ENCODE measurements at regions not wholly inside any gene's neighbourhood (a gene's known extent, or its start where the extent isn't known, plus 50 kb on each side); places are given as distances from the start of the nearest gene placed in this dataset.
"Not testable (repeated sequence)": the region's sequence is repeated elsewhere in the genome, so short reads cannot be mapped to it uniquely, and the experiment has no call there.

DNA sequence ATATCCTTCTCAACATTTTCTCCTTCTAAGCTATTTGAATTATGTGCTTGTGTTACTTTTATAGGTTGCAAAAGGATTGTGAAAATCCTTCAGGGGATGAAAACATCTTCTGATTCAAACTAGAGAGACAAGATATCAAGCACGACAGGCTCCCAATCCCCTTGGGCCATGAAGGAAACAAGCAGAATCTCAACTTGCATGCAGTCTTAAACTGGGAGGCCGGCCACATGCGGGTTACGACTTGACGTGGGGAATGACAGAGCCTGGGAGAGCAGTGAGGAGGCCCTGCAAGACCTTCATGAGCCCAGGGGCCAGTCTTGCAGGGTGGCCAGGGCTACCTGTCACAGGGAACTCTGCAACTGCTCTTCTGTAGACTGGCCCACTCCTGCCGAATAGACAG, 94.4 kb downstream of the SCN11A start:
- ATAC-seq: no peak
- Histone ChIP-seq H3K36me3 (no peaks in the 10 kb centered on the region), H3K27me3 (no peaks in the 10 kb centered on the region), H3K9me3 (no peaks in the 10 kb centered on the region), H3K27ac (no peak overlapping the region), H3K4me3 (no peak overlapping the region), H3K4me1 (peaks cover 8% of the 10 kb centered on the region)
- TF ChIP-seq, protein P1, sequence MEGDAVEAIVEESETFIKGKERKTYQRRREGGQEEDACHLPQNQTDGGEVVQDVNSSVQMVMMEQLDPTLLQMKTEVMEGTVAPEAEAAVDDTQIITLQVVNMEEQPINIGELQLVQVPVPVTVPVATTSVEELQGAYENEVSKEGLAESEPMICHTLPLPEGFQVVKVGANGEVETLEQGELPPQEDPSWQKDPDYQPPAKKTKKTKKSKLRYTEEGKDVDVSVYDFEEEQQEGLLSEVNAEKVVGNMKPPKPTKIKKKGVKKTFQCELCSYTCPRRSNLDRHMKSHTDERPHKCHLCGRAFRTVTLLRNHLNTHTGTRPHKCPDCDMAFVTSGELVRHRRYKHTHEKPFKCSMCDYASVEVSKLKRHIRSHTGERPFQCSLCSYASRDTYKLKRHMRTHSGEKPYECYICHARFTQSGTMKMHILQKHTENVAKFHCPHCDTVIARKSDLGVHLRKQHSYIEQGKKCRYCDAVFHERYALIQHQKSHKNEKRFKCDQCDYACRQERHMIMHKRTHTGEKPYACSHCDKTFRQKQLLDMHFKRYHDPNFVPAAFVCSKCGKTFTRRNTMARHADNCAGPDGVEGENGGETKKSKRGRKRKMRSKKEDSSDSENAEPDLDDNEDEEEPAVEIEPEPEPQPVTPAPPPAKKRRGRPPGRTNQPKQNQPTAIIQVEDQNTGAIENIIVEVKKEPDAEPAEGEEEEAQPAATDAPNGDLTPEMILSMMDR (IDR thresholded peaks at IDR 0.05): no peak
- intact Hi-C loops (cut with DNase I): no loop called here
- no peak for DNase-seq

DNA sequence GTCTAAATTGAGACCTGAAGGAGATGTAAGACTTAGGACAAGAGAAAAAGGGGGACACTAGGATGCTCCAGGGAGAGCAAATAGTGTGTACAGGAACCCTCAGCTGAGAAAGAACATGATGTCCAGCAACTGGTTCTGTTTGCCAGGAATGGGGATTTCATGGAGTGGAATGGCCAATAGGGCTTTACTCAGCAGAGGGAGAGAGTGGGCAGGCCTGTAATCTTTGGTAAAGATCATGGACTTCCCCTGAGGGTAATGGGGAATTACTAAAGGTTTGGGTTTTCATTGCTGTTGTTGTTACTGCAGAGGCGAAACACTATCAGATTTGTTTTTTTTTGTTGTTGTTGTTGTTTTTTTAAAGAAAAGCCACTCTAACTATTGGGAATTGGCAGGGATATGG, 99.0 kb downstream of the SCN11A start:
- H3K36me3 ChIP-seq: no peaks in the 10 kb centered on the region

DNA sequence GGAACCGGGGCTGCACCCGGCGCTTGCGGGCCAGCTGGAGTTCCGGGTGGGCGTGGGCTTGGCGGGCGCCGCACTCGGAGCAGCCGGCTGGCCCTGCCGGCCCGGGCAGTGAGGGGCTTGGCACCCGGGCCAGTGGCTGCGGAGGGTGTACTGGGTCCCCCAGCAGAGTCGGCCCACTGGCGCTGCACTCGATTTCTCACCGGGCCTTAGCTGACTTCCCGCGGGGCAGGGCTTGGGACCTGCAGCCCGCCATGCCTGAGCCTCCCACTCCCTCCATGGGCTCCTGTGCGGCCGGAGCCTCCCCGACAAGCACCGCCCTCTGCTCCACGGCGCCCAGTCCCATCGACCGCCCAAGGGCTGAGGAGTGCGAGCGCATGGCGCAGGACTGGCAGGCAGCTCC, 100.6 kb downstream of the SCN11A start:
- H3K27me3 ChIP-seq; H3K4me3 ChIP-seq; H3K36me3 ChIP-seq; H3K9me3 ChIP-seq; DNase-seq; ATAC-seq; H3K4me1 ChIP-seq; H3K27ac ChIP-seq; intact Hi-C loops (cut with DNase I): not testable (repeated sequence)

More for the DNA sequence above, 99.0 kb downstream of the SCN11A start:
- ATAC-seq: no peak
- Histone ChIP-seq H3K27ac (no peak overlapping the region), H3K9me3 (no peaks in the 10 kb centered on the region), H3K27me3 (no peaks in the 10 kb centered on the region), H3K4me1 (no peaks in the 10 kb centered on the region), H3K4me3 (no peak overlapping the region)
- TF ChIP-seq, protein P1 (IDR thresholded peaks at IDR 0.05): no peak
- no peak for DNase-seq
- intact Hi-C loops (cut with DNase I): no loop called here

DNA sequence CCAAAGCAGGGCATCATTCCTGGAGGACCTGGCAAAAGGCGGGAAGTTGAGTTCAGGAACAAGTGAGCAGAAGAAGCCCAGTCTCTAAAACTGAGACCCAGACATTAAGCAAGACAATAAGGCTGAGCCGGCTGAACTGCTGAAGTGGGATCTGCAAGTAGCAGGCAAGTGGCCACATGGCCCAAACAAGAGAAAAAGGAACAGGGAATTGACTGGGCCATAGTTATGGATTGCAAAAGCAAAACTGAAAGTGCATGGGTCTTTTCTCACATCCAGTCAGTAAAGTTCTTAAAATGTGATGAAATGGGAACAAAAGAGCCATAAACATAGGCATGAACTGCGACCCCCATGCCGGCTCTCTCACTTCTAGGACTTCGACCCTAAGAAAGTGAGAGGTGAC, 101.2 kb downstream of the SCN11A start:
- Histone ChIP-seq H3K36me3 (no peaks in the 10 kb centered on the region), H3K4me3 (no peak overlapping the region), H3K4me1 (no peaks in the 10 kb centered on the region), H3K27me3 (no peaks in the 10 kb centered on the region), H3K9me3 (no peaks in the 10 kb centered on the region), H3K27ac (no peak overlapping the region)
- no peak for DNase-seq
- intact Hi-C loops (cut with DNase I): no loop called here
- peak; percentile 78 for ATAC-seq
- TF ChIP-seq, protein P1 (IDR thresholded peaks at IDR 0.05): no peak

DNA sequence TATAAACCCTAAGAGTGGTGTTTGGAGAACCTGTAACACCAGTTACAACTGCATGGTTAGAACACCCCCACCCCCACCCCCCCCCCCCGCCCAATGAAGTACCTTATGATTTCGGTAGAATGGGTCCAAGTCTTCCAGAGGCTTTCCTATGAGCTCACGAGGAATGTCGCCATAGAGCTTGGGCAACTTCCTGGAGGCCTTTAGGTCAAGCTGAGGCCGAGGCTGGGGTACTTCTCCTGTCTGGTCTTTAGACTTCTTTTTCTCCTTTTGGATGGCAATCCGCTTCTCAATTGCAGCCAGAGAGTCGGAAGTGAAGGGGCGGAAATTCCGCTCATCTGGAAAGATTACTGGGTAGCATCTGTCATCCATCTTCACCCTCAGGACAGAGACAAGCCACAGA, 101.8 kb downstream of the SCN11A start:
- TF ChIP-seq, protein P1 (IDR thresholded peaks at IDR 0.05): no peak
- no peaks in the 10 kb centered on the region for H3K4me1 ChIP-seq
- intact Hi-C loops (cut with DNase I): no loop called here
- DNase-seq (no peak), ATAC-seq (peak; percentile 54)
- H3K4me3 ChIP-seq: no peak overlapping the region
- H3K9me3 ChIP-seq: no peaks in the 10 kb centered on the region
- H3K27me3 ChIP-seq: no peaks in the 10 kb centered on the region
- H3K27ac ChIP-seq: no peak overlapping the region
- no peaks in the 10 kb centered on the region for H3K36me3 ChIP-seq

DNA sequence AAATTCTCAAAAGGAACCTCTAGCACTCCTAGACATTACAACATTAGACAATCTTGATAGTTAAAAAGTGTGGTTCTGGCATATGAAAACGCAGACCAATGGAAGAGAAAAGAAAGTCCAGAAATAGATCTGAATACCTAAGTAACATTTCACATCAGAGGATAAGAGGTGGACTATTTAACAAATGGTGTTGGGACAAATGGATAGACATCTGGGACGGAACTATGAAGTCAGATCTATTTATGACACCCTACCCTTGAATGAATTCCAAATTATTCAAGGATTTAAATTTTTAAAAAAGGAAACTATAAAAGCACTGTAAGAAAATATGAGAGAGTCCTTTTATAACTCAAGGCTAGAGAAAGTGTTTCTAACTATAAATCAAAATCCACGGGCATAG, 111.3 kb downstream of the SCN11A start:
- Histone ChIP-seq H3K9me3 (no peaks in the 10 kb centered on the region), H3K36me3 (no peaks in the 10 kb centered on the region), H3K4me1 (no peaks in the 10 kb centered on the region), H3K27ac (no peak overlapping the region), H3K4me3 (no peak overlapping the region), H3K27me3 (no peaks in the 10 kb centered on the region)
- DNase-seq (no peak), ATAC-seq (no peak)
- TF ChIP-seq, protein P1 (IDR thresholded peaks at IDR 0.05): no peak
- intact Hi-C loops (cut with DNase I): no loop called here
